ENCODE measurements at regions not wholly inside any gene's neighbourhood (a gene's known extent, or its start where the extent isn't known, plus 50 kb on each side); places are given as distances from the start of the nearest gene placed in this dataset.

DNA sequence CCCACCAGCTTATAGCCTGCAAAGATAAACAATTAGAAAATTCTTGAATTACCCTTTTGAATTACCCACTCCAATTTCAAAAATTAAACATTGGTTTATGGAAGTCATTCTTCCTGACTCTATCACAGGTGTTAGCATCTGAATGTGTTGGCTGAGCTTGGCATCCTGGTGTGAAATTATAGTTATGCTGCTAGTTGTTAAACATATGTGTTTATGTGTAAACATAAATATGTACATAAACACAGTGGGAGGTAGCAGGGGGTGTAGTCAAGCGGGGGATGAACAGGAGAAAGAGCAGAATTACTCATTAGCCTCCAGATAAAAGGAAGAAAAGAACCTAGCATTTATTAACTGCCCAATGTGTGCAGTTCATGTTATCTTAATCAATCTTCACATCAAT lies 530.2 kb downstream of the MCTP2 start:
- DNase-seq (ENCODE audit: insufficient read length, low spot score) (no peak), FAIRE-seq (no peak)
- TF ChIP-seq SPI1 (IDR thresholded peaks at IDR 0.05; ENCODE audit: low read depth, low read length) (no peak), POU2F2 (IDR thresholded peaks at IDR 0.05; ENCODE audit: low read depth, low read length) (no peak), PAX5 (IDR thresholded peaks at IDR 0.05; ENCODE audit: insufficient read depth, low read length, severe bottlenecking) (no peak), TAF1 (IDR thresholded peaks at IDR 0.05; ENCODE audit: low read depth, low read length) (no peak)

DNA sequence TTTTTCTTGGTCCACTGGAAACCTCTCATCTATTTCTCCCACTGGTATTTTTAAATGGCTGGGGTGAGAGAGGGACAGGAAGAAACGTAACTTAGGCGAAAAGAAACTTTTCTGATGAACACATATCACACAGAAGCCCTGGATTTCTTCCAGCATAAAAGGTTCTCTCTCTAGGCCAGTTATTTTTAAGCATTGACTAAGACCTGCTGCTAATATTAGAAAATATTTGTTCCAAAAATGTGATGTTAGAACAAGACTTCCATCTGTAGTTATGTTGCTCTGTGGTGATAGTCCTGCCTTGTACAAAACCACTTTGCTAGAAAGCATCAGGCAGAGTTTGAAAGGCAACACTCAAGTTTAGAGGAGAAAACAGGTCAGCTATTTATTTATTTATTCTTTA lies 537.7 kb downstream of the MCTP2 start:
- FAIRE-seq = no peak
- DNase-seq (ENCODE audit: insufficient read length, low spot score) = no peak
- TF ChIP-seq POU2F2 (IDR thresholded peaks at IDR 0.05; ENCODE audit: low read depth, low read length) (no peak), PAX5 (IDR thresholded peaks at IDR 0.05; ENCODE audit: insufficient read depth, low read length, severe bottlenecking) (no peak), TAF1 (IDR thresholded peaks at IDR 0.05; ENCODE audit: low read depth, low read length) (no peak)

DNA sequence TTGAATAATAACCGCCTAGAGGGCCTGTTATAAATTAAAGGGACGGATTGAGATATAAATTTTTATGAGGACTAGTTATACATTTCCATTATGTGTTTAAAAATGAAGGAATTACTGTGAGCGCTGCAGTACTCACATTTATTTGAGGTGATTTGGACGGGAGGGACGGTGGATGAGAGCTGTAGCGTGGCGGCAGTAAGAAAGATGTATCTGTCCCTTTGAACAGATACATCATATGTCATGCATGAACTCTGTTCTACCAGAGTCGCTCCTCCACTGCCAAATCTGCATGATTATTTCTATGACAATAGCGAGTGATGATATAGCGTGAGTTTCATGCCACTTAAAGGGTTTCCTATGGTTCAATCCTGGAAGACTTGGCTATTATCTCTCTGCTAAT lies 538.8 kb downstream of the MCTP2 start:
- no peak for DNase-seq (ENCODE audit: insufficient read length, low spot score)
- no peak for FAIRE-seq
- no peak for TF ChIP-seq POLR2AphosphoS5 (IDR thresholded peaks at IDR 0.05; ENCODE audit: low read depth, low read length)
- no peak for TF ChIP-seq SPI1 (IDR thresholded peaks at IDR 0.05; ENCODE audit: low read depth, low read length)
- no peak for TF ChIP-seq PAX5 (IDR thresholded peaks at IDR 0.05; ENCODE audit: insufficient read depth, low read length, severe bottlenecking)
- no peak for TF ChIP-seq TAF1 (IDR thresholded peaks at IDR 0.05; ENCODE audit: low read depth, low read length)
- TF ChIP-seq POU2F2 (IDR thresholded peaks at IDR 0.05; ENCODE audit: low read depth, low read length) = no peak
- no peak for TF ChIP-seq POLR2A (IDR thresholded peaks at IDR 0.05; ENCODE audit: low read depth, low read length)

DNA sequence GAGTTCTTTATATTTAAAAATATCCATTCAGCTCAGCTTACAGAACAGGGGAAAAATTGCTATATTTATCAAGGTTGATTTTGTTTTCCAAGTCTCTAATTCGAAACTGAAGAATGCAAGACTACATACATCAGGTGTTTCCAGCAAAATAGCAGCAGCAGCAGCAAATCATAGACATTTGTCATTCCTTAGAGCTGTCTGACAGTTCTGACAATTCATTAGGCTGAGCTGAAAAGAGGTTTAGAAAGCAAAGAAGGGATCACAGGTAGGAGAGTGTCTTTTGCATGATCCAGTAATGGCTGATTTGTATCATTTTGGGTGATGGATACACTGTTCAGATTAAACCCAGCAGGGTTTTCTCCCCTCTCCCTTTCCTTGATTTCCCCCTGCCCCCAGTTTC lies 545.7 kb downstream of the MCTP2 start:
- TF ChIP-seq POLR2AphosphoS5 (IDR thresholded peaks at IDR 0.05; ENCODE audit: low read depth, low read length) (no peak), SPI1 (IDR thresholded peaks at IDR 0.05; ENCODE audit: low read depth, low read length) (no peak), TAF1 (IDR thresholded peaks at IDR 0.05; ENCODE audit: low read depth, low read length) (no peak), PAX5 (IDR thresholded peaks at IDR 0.05; ENCODE audit: insufficient read depth, low read length, severe bottlenecking) (no peak)
- FAIRE-seq (no peak), DNase-seq (ENCODE audit: insufficient read length, low spot score) (no peak)

DNA sequence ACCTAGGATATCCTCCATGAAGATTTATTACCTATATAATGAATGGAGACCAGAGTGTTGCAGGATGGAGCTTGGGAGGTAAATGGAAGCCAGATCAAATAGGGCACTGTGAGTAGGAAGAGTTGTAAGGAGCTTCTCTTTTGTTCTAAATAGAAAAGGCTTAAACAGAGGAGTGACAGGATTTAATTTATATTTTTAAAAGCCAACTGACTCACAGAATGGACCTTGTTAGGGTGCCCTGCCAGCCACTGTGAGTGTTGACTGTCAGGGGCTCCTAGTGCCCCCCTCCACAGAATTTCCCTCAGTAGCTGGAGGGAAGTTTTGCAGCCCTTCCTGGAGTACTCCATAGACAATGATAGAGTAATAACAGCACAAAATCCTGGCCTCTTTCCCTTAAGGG lies 547.5 kb downstream of the MCTP2 start:
- no peak for FAIRE-seq
- TF ChIP-seq TAF1 (IDR thresholded peaks at IDR 0.05; ENCODE audit: low read depth, low read length) (no peak), POLR2A (IDR thresholded peaks at IDR 0.05; ENCODE audit: low read depth, low read length) (no peak), SPI1 (IDR thresholded peaks at IDR 0.05; ENCODE audit: low read depth, low read length) (no peak), POU2F2 (IDR thresholded peaks at IDR 0.05; ENCODE audit: low read depth, low read length) (no peak), POLR2AphosphoS5 (IDR thresholded peaks at IDR 0.05; ENCODE audit: low read depth, low read length) (no peak), PAX5 (IDR thresholded peaks at IDR 0.05; ENCODE audit: insufficient read depth, low read length, severe bottlenecking) (no peak)
- DNase-seq (ENCODE audit: insufficient read length, low spot score) = no peak

DNA sequence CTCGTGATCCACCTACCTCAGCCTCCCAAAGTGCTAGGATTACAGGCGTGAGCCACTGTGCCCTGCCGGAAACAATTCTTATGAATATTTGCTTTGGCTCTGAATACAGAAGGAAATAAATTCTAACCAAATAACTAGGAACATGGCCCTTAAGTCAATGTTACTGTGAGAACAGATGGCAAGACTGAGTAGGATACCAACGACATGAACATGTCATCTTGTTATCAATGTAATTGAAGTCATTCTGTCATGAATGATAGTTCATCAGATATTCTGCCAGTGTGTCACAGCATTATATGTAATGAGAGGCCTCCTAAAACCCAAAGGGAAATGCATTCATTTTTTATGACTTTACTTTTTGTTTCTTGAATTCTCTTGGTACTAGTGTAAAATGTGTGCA lies 548.8 kb downstream of the MCTP2 start:
- TF ChIP-seq TAF1 (IDR thresholded peaks at IDR 0.05; ENCODE audit: low read depth, low read length) (no peak), POLR2AphosphoS5 (IDR thresholded peaks at IDR 0.05; ENCODE audit: low read depth, low read length) (no peak), PAX5 (IDR thresholded peaks at IDR 0.05; ENCODE audit: insufficient read depth, low read length, severe bottlenecking) (no peak), POLR2A (IDR thresholded peaks at IDR 0.05; ENCODE audit: low read depth, low read length) (no peak), SPI1 (IDR thresholded peaks at IDR 0.05; ENCODE audit: low read depth, low read length) (no peak), POU2F2 (IDR thresholded peaks at IDR 0.05; ENCODE audit: low read depth, low read length) (no peak)
- DNase-seq (ENCODE audit: insufficient read length, low spot score) (no peak), FAIRE-seq (no peak)

DNA sequence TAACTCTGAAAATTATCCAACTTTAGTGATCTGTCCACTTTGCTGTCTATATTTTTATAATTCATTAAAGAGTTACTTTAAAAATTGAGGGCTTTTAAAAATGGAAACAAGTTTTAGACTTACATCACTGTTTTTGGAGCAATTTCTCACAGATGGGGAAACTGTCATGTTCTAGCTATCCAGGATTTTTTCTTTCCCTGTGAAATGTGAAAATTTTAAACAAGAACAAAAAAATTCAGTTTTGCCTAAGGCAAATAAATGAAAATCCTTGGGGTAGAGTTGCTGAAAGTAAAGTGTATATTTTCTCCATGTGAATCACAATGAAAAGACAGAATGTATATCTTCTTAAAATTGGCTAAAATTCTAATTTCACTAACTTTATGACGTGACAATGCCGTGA lies 553.7 kb downstream of the MCTP2 start:
- FAIRE-seq (no peak), DNase-seq (ENCODE audit: insufficient read length, low spot score) (no peak)
- TF ChIP-seq PAX5 (IDR thresholded peaks at IDR 0.05; ENCODE audit: insufficient read depth, low read length, severe bottlenecking) (no peak), POLR2AphosphoS5 (IDR thresholded peaks at IDR 0.05; ENCODE audit: low read depth, low read length) (no peak)

DNA sequence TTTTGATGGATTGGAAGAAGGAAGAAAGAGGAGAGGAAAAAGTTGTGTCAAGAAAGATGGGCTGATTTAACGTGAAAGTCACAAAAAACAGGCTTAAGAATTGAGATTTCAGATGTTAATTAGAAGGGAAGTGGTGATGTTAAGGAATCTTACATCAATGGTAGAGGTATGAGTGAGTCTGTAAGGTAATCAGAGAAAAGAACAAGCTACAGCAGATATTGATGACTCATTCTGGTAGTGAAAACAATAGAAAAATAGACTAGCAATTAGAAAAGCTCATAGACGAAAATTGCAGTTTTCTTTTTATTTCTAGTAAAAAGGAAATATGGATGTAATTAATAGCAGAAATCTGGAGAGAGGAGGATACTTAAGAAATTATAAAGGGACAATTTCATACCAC lies 559.6 kb downstream of the MCTP2 start:
- DNase-seq (ENCODE audit: insufficient read length, low spot score) (no peak), FAIRE-seq (no peak)
- TF ChIP-seq POLR2A (IDR thresholded peaks at IDR 0.05; ENCODE audit: low read depth, low read length) (no peak), POLR2AphosphoS5 (IDR thresholded peaks at IDR 0.05; ENCODE audit: low read depth, low read length) (no peak), PAX5 (IDR thresholded peaks at IDR 0.05; ENCODE audit: insufficient read depth, low read length, severe bottlenecking) (no peak)

DNA sequence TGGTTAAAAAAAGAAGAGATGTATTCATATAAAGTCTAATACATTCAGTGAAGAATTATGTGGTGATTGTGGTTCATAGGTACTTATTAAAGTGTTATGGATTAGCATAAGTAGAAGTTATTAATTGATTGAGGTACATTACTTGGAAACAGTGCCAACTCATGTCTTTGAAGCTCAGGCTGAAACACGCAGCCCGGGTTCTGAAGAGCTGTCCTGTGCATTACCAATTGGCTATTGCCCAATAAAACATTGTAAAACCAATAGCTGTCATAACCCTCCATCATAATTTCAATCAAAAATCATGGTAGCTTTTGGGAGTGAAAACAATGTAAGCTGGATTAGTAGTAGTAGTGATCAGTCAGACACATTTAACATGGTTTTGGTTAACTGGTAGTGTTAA lies 560.1 kb downstream of the MCTP2 start:
- no peak for FAIRE-seq
- no peak for DNase-seq (ENCODE audit: insufficient read length, low spot score)
- TF ChIP-seq SPI1 (IDR thresholded peaks at IDR 0.05; ENCODE audit: low read depth, low read length) (no peak), TAF1 (IDR thresholded peaks at IDR 0.05; ENCODE audit: low read depth, low read length) (no peak), POU2F2 (IDR thresholded peaks at IDR 0.05; ENCODE audit: low read depth, low read length) (no peak), PAX5 (IDR thresholded peaks at IDR 0.05; ENCODE audit: insufficient read depth, low read length, severe bottlenecking) (no peak), POLR2AphosphoS5 (IDR thresholded peaks at IDR 0.05; ENCODE audit: low read depth, low read length) (no peak), POLR2A (IDR thresholded peaks at IDR 0.05; ENCODE audit: low read depth, low read length) (no peak)

DNA sequence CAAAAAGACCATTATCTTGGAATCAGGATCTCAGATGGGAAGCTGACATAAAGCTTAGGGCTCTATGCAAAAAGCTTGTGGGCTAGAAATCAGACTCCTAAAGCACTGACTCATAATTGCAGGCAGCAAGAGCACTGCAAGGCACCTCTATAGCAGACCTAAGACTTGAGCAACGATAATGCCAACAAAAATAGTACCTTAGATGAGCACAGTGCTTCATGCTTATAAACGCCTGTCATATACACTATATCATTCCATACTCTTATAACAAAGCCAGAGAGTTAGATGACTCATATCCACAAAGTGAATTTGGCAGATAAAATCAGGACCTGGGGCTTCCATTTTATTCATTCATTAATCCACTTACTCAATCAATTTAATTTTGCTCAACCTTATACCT lies 560.8 kb downstream of the MCTP2 start:
- no peak for DNase-seq (ENCODE audit: insufficient read length, low spot score)
- no peak for FAIRE-seq
- TF ChIP-seq POLR2AphosphoS5 (IDR thresholded peaks at IDR 0.05; ENCODE audit: low read depth, low read length) (no peak), POLR2A (IDR thresholded peaks at IDR 0.05; ENCODE audit: low read depth, low read length) (no peak), POU2F2 (IDR thresholded peaks at IDR 0.05; ENCODE audit: low read depth, low read length) (no peak), TAF1 (IDR thresholded peaks at IDR 0.05; ENCODE audit: low read depth, low read length) (no peak), SPI1 (IDR thresholded peaks at IDR 0.05; ENCODE audit: low read depth, low read length) (no peak), PAX5 (IDR thresholded peaks at IDR 0.05; ENCODE audit: insufficient read depth, low read length, severe bottlenecking) (no peak)

DNA sequence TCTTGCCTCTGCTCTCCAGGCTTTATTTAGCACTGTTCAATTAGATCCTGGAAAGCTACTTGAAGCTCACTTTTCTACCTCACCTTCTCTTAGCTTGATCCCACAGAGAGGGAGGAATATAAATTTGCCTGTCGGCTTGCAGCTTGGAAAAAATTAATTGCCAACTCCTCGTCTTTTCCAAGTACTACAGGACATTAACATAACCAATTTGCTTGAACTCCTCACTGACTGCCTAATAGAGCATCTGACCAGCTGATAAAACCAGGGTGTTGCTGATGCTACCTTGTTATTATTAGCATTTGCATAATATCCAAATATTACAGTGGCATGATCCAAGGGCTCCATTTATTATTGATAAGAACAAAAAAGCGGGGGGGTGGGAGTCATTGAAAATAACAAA lies 561.8 kb downstream of the MCTP2 start:
- FAIRE-seq (no peak), DNase-seq (ENCODE audit: insufficient read length, low spot score) (no peak)
- TF ChIP-seq PAX5 (IDR thresholded peaks at IDR 0.05; ENCODE audit: insufficient read depth, low read length, severe bottlenecking) = no peak
- TF ChIP-seq POLR2AphosphoS5 (IDR thresholded peaks at IDR 0.05; ENCODE audit: low read depth, low read length) = no peak
- TF ChIP-seq TAF1 (IDR thresholded peaks at IDR 0.05; ENCODE audit: low read depth, low read length) = no peak
- no peak for TF ChIP-seq SPI1 (IDR thresholded peaks at IDR 0.05; ENCODE audit: low read depth, low read length)
- TF ChIP-seq POU2F2 (IDR thresholded peaks at IDR 0.05; ENCODE audit: low read depth, low read length) = no peak
- no peak for TF ChIP-seq POLR2A (IDR thresholded peaks at IDR 0.05; ENCODE audit: low read depth, low read length)

Measured in GM12891 (cell line).